Nephron (organoid): ENCODE measurements at regions not wholly inside any gene's neighbourhood (a gene's known extent, or its start where the extent isn't known, plus 50 kb on each side); places are given as distances from the start of the nearest gene placed in this dataset.
"Not testable (repeated sequence)": the region's sequence is repeated elsewhere in the genome, so short reads cannot be mapped to it uniquely, and the experiment has no call there.

Source experiments
- H3K27ac Mint-ChIP-seq, 3 experiments: 2 replicates each; pipeline ENCODE4 v1.8.0; 2020; ENCODE audit warnings: mixed read lengths in 3 of 3, mild to moderate bottlenecking in 2 of 3, moderate library complexity in 1 of 3
- H3K27me3 Mint-ChIP-seq: 2 replicates; pipeline ENCODE4 v1.8.0; 2021; ENCODE audit warnings: low read depth, mild to moderate bottlenecking, moderate library complexity, mixed read lengths
- H3K36me3 Mint-ChIP-seq: 2 replicates; pipeline ENCODE4 v1.8.0; 2020; ENCODE audit warnings: low read depth, mixed read lengths
- H3K4me1 Mint-ChIP-seq: 2 replicates; pipeline ENCODE4 v1.8.0; 2020; ENCODE audit warnings: mixed read lengths
- H3K4me3 Mint-ChIP-seq, 3 experiments: 2 replicates each; pipeline ENCODE4 v1.8.0; 2020; ENCODE audit warnings: mild to moderate bottlenecking in 3 of 3, mixed read lengths in 3 of 3, moderate library complexity in 2 of 3
- H3K9me3 Mint-ChIP-seq: 2 replicates; pipeline ENCODE4 v1.8.0; 2020; ENCODE audit warnings: mixed read lengths
- TF ChIP-seq, protein P1 (sequence below), 3 experiments: fragments of 200-600 bp; sonication (generic); IDR thresholded peaks; one replicate each; pipeline ENCODE4 v1.5.0; 2021; ENCODE audit warnings: antibody characterized with exemption in 3 of 3; ENCODE audit not compliant: unreplicated experiment in 3 of 3

DNA sequence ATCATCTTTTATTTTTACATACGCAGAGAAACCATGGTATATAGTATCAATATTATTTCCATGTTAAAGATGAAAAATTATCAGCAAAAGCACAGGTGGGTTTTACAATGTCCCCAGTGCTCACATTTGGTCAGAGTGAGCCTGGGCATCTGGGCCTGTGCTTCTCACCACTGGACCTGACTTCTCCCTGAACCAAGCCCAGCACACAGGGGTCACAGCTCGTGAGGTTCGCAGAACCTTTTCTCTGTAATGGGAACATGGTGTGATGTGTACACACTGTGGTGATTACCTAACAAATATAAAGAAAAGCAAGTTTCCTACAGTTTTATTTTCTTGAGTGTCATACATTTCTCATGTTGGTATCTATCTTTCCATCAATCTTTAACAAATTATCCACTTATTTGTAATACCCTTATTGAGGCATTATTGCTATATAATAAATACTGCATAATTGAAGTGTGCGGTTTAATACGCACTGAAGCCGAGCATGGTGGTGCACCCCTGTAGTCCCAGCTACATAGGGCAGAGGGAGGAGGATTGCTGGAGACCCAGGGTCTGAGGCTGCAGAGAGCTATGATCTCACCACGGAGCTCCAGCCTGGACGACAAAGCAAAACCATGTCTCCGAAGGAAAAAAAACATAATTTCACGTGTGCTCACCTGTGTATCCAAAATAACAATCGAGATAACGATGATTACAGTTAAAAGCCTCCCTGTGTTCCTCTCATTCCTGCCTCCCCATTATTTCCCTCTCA lies 743.2 kb downstream of the TMEM121 start:
- Mint-ChIP-seq H3K36me3 (peaks cover 5% of the 10 kb centered on the region), H3K4me3 (no peak overlapping the region), H3K4me1 (no peaks in the 10 kb centered on the region), H3K9me3 (peaks cover 58% of the 10 kb centered on the region), H3K27me3 (no peaks in the 10 kb centered on the region), H3K27ac (no peak overlapping the region)
- TF ChIP-seq, protein P1, sequence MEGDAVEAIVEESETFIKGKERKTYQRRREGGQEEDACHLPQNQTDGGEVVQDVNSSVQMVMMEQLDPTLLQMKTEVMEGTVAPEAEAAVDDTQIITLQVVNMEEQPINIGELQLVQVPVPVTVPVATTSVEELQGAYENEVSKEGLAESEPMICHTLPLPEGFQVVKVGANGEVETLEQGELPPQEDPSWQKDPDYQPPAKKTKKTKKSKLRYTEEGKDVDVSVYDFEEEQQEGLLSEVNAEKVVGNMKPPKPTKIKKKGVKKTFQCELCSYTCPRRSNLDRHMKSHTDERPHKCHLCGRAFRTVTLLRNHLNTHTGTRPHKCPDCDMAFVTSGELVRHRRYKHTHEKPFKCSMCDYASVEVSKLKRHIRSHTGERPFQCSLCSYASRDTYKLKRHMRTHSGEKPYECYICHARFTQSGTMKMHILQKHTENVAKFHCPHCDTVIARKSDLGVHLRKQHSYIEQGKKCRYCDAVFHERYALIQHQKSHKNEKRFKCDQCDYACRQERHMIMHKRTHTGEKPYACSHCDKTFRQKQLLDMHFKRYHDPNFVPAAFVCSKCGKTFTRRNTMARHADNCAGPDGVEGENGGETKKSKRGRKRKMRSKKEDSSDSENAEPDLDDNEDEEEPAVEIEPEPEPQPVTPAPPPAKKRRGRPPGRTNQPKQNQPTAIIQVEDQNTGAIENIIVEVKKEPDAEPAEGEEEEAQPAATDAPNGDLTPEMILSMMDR (IDR thresholded peaks at IDR 0.05; ENCODE audit: unreplicated experiment in 3 of 3): no peak

DNA sequence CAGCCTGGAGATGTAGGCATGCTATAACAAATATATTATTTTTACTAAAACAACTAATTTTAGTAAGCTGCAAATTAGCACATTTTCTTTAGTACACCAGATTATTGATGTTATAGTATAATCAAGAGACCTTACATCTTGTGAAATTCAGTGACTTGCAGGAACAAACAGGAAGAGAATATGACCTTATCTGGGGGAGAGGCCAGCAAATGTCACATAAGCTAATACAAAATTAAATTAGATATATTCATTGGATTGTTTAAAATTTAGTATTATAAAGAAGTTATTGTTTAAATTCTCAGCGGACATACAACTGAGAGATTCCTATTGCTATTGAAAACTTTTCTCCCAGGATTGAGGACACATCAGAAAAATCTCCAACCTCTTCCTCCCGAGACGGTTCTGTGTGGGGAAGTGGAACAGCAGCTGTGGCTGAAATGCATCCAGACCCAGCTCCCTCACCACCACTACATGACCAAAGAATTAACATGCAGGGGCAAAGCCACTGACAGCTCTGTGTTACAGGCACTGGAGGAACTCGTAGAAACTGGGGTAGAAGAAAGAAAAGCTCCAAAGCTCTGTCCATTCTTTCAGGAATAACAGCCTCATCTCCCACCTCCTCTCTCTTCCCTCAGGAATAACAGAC lies 744.2 kb downstream of the TMEM121 start:
- H3K4me3 Mint-ChIP-seq, H3K36me3 Mint-ChIP-seq, H3K4me1 Mint-ChIP-seq, H3K27me3 Mint-ChIP-seq, H3K27ac Mint-ChIP-seq: not testable (repeated sequence)
- H3K9me3 Mint-ChIP-seq: peaks cover 58% of the 10 kb centered on the region

DNA sequence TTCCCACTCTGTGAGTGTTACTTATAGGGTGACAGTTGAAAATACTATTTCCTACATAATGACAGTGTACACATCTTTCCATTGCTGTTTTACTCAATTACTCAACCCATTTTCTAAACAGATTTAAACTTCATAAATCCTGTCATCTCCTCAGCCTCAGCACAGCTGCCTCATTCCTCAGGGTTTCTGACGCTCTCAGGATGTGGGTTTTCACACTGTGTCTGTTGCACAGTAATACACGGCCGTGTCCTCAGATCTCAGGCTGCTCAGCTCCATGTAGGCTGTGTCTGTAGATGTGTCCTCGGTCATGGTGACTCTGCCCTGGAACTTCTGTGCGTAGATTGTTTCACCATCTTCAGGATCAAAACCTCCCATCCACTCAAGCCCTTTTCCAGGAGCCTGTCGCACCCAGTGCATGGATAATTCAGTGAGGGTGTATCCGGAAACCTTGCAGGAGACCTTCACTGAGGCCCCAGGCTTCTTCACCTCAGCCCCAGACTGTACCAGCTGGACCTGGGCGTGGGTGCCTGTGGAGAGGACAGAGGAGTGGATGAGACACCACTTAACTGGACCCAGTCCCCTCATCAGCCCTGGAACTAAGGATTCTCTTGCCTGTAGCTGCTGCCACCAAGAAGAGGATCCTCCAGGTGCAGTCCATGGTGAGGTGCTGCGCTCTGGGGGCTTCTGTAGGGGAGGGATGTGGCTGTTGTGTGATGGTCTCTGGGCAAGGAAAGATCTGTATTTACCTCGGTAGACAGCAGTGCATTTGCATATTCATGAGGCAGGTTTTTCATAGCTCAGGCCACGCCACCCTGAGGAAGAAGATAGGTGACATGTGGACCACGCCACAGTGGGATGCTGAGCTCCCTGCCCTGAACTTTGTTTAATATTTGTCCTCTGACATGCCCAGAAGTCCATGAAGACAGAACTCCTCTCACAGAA lies 750.2 kb downstream of the TMEM121 start:
- peaks cover 3% of the 10 kb centered on the region for H3K36me3 Mint-ChIP-seq
- TF ChIP-seq, protein P1 (IDR thresholded peaks at IDR 0.05; ENCODE audit: unreplicated experiment in 3 of 3): no peak
- H3K4me1 Mint-ChIP-seq: no peaks in the 10 kb centered on the region

DNA sequence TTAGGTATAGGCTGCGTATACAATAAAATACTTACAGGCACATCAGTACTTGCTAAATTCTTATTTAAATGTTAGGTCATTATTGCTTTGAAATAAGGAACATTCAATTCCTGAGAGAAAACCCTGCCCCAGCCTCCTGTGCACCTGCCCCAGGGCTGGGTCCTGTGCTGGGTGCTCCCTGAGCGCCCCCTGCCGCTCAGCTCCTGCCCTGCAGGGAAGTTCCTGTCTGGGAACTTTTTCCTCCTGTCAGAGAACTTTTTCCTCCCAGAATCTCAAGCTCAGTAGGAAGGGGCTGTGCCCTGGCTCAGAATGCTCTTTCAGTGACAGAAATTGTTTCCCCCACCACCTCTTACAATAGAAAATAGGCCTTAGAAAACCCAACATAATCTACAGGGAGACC lies 751.1 kb downstream of the TMEM121 start:
- peaks cover 57% of the 10 kb centered on the region for H3K9me3 Mint-ChIP-seq
- H3K27ac Mint-ChIP-seq: no peak overlapping the region
- peaks cover 3% of the 10 kb centered on the region for H3K36me3 Mint-ChIP-seq
- H3K4me1 Mint-ChIP-seq: no peaks in the 10 kb centered on the region
- no peak overlapping the region for H3K4me3 Mint-ChIP-seq
- TF ChIP-seq, protein P1 (IDR thresholded peaks at IDR 0.05; ENCODE audit: unreplicated experiment in 3 of 3): no peak
- no peaks in the 10 kb centered on the region for H3K27me3 Mint-ChIP-seq

More for the DNA sequence above, 750.2 kb downstream of the TMEM121 start:
- Mint-ChIP-seq H3K4me3 (no peak overlapping the region), H3K9me3 (peaks cover 55% of the 10 kb centered on the region), H3K27me3 (no peaks in the 10 kb centered on the region), H3K27ac (no peak overlapping the region)

DNA sequence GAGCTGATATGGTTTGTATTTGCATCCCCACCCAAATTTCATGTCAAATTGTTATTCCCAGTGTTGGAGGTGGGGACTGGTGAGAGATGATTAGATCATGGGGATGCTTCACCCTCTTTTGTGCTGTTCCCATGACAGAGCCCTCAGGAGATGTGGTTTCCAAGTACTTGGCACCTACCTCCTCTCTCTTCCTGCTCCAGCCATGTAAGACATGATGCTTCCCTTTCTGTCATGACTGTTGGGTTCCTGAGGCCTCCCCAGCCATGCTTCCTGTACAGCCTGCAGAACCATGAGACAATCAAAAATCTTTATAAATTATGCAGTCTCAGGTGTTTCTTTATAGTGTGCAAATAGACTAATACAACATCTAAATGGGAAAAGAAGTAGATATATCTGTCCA lies 754.5 kb downstream of the TMEM121 start:
- Mint-ChIP-seq H3K27me3 (no peaks in the 10 kb centered on the region), H3K4me1 (no peaks in the 10 kb centered on the region), H3K4me3 (no peak overlapping the region), H3K27ac (no peak overlapping the region), H3K9me3 (peaks cover 53% of the 10 kb centered on the region), H3K36me3 (no peaks in the 10 kb centered on the region)
- TF ChIP-seq, protein P1 (IDR thresholded peaks at IDR 0.05; ENCODE audit: unreplicated experiment in 3 of 3): no peak

DNA sequence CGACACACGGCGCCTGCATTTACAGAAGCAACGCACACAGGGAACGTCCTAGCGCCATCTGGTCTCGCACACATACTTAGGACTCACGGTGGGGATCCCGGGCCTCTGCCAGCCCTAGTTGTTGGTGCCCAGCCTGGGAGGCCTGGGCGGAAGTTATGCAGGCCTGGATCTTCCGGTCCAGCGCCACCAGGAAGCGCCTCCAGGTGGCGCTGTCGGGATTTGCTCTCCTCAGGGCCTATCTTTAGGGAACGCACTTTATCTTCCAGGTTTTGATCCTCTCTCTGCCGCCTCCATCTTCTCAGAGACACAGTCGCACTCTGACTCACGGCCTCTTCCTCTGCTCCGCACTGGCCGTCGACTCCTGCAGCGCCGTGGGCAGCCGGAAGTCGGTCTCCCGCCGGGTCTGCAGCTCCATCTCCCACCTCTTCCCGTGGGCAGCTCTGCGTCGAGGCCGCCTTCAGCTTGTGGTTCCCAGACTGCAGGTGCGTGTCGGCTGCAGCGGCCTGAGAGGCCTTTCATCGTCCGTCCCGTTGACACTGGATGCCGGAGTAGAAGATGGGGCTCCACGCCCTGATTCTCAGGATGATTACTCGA lies 760.4 kb downstream of the TMEM121 start:
- Mint-ChIP-seq H3K36me3 (peaks cover 10% of the 10 kb centered on the region), H3K27me3 (no peaks in the 10 kb centered on the region), H3K9me3 (peaks cover 54% of the 10 kb centered on the region), H3K4me1 (no peaks in the 10 kb centered on the region), H3K4me3 (no peak overlapping the region), H3K27ac (no peak overlapping the region)
- TF ChIP-seq, protein P1 (IDR thresholded peaks at IDR 0.05; ENCODE audit: unreplicated experiment in 3 of 3): no peak
